ENCODE measurements at regions not wholly inside any gene's neighbourhood (a gene's known extent, or its start where the extent isn't known, plus 50 kb on each side); places are given as distances from the start of the nearest gene placed in this dataset.

DNA sequence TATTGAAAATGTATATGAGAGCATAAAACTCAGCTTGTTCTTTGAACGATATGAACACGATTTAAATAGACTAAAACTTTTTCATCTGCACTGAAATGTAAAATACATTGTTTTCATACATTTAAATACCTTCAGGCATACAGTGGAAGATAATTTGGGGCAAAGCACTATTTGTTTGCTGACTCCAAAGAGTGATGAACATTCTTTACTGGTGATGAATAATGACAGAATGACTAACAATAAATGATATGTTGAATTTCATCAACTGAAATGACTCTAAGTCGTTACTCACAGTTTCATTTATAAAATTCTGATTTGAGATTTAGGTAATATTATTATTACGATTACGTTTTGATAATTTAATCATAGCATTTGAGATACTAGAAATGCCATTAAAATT lies 1160.1 kb downstream of the NLGN4X start:
- TF ChIP-seq, protein P1, sequence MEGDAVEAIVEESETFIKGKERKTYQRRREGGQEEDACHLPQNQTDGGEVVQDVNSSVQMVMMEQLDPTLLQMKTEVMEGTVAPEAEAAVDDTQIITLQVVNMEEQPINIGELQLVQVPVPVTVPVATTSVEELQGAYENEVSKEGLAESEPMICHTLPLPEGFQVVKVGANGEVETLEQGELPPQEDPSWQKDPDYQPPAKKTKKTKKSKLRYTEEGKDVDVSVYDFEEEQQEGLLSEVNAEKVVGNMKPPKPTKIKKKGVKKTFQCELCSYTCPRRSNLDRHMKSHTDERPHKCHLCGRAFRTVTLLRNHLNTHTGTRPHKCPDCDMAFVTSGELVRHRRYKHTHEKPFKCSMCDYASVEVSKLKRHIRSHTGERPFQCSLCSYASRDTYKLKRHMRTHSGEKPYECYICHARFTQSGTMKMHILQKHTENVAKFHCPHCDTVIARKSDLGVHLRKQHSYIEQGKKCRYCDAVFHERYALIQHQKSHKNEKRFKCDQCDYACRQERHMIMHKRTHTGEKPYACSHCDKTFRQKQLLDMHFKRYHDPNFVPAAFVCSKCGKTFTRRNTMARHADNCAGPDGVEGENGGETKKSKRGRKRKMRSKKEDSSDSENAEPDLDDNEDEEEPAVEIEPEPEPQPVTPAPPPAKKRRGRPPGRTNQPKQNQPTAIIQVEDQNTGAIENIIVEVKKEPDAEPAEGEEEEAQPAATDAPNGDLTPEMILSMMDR (IDR thresholded peaks at IDR 0.05; ENCODE audit: low read length), result no peak
- no peak for TF ChIP-seq EZH2 (IDR thresholded peaks at IDR 0.05; ENCODE audit: borderline replicate concordance, low read length)

All from OCI-LY1 (cell line).